ENCODE measurements at regions not wholly inside any gene's neighbourhood (a gene's known extent, or its start where the extent isn't known, plus 50 kb on each side); places are given as distances from the start of the nearest gene placed in this dataset.

GRCh38 chr13:27673911-27674310, 52.2 kb downstream of the POLR1D start:
- peaks cover 12% of the 10 kb centered on the region for H3K4me1 ChIP-seq
- H3K36me3 ChIP-seq = no peaks in the 10 kb centered on the region
- peaks cover 8% of the 10 kb centered on the region for H3K9me3 ChIP-seq (replicated peaks)
- peak overlapping the region; percentile 48 for H3K27ac ChIP-seq (replicated peaks)
- H3K4me3 ChIP-seq = no peak overlapping the region
- TF ChIP-seq CTCF (IDR thresholded peaks at IDR 0.05; ENCODE audit: borderline replicate concordance) = no peak
- no peak for DNase-seq
- intact Hi-C loops (cut with micrococcal nuclease) = no loop called here
- no peaks in the 10 kb centered on the region for H3K27me3 ChIP-seq (ENCODE audit: low read depth)

DNA sequence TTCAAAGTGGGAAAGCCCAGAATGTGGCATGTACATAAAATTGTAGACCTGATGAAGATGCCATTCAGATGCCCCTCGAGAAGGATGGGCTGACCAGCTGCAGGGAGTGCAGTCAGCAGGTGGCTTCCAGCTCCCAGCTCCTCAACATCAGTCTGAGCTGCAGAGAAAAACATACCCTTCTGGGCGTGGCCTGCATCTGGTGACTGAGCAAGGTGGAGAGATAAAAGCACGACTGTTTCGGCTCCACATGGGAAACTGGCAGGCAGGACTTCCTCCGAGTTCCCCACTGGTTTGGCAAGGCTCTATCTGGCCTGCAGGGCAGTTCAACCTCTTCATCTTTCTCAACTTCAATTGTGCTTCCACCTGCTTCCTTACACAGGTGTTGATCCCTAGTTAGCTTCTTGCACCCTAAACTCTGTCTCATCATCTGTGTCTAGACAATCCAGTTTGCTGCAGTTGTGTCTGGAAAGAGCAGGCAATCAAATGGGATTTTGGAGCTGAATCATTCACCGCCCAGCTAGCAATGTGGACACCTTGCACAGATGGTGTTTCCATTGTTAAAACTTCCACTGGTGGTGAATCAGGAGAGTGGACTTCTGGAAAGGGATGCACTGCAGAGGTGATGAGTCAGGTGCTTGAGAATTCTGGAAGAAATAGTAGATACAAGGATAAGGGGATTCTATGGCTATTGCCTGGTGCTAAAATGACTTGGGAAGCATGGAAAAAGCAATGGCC, 56.8 kb downstream of the POLR1D start:
- Histone ChIP-seq H3K27ac (replicated peaks) (no peak overlapping the region), H3K9me3 (replicated peaks) (no peaks in the 10 kb centered on the region), H3K27me3 (ENCODE audit: low read depth) (no peaks in the 10 kb centered on the region), H3K36me3 (no peaks in the 10 kb centered on the region), H3K4me1 (peaks cover 8% of the 10 kb centered on the region), H3K4me3 (no peak overlapping the region)
- no peak for TF ChIP-seq CTCF (IDR thresholded peaks at IDR 0.05; ENCODE audit: borderline replicate concordance)
- DNase-seq = no peak
- intact Hi-C loops (cut with micrococcal nuclease) = no loop called here

DNA sequence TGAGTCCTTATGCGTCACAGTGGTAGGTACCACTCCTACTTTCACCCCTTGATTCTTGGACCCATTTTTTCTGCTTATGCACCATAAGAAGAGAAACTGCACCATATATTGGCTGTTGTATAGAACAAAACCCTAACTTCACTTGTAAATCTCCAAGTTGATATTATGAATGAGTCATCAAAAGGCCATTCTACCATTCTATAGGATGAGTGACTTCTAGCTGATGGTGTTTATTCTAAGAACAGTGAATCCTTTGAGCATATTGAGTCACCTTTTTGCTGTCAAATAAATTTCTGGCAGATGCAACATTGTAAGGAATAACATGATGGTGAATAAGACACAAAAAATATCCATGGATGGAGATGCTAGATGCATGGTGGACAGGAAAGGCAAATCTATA, 57.7 kb downstream of the POLR1D start:
- Histone ChIP-seq H3K9me3 (replicated peaks) (peaks cover 8% of the 10 kb centered on the region), H3K36me3 (no peaks in the 10 kb centered on the region), H3K4me3 (no peak overlapping the region), H3K27me3 (ENCODE audit: low read depth) (no peaks in the 10 kb centered on the region), H3K27ac (replicated peaks) (no peak overlapping the region), H3K4me1 (peaks cover under 1% of the 10 kb centered on the region)
- no peak for TF ChIP-seq CTCF (IDR thresholded peaks at IDR 0.05; ENCODE audit: borderline replicate concordance)
- intact Hi-C loops (cut with micrococcal nuclease) = no loop called here
- no peak for DNase-seq

GRCh38 chr13:27679896-27680295, 58.2 kb downstream of the POLR1D start:
- no peak for DNase-seq
- TF ChIP-seq CTCF (IDR thresholded peaks at IDR 0.05; ENCODE audit: borderline replicate concordance) = no peak
- intact Hi-C loops (cut with micrococcal nuclease) = no loop called here
- peaks cover 13% of the 10 kb centered on the region for H3K9me3 ChIP-seq (replicated peaks)
- no peak overlapping the region for H3K27ac ChIP-seq (replicated peaks)
- no peaks in the 10 kb centered on the region for H3K4me1 ChIP-seq
- H3K4me3 ChIP-seq = no peak overlapping the region
- H3K36me3 ChIP-seq = no peaks in the 10 kb centered on the region
- H3K27me3 ChIP-seq (ENCODE audit: low read depth) = no peaks in the 10 kb centered on the region

DNA sequence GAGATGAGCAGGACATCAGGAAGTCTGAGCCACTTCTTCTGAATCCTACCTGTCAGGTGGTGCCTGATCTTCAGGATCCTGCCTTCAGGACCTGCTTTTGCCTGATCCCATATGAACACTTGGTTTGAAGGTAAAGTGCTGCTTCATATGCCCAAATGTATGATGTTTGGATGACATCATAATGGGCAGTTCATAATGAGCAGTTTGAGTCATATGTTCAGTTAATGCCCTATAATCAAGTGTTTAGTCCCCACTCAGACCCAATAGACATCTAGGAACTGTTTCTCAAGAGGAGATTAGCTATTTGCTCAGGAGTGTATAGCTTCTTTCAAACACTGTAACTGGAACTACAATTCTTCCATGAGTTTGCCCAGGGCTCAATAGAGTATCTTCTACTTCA, 58.8 kb downstream of the POLR1D start:
- Histone ChIP-seq H3K4me1 (no peaks in the 10 kb centered on the region), H3K36me3 (no peaks in the 10 kb centered on the region), H3K27me3 (ENCODE audit: low read depth) (peaks cover 2% of the 10 kb centered on the region), H3K4me3 (no peak overlapping the region), H3K27ac (replicated peaks) (no peak overlapping the region), H3K9me3 (replicated peaks) (peaks cover 19% of the 10 kb centered on the region)
- no peak for TF ChIP-seq CTCF (IDR thresholded peaks at IDR 0.05; ENCODE audit: borderline replicate concordance)
- intact Hi-C loops (cut with micrococcal nuclease) = no loop called here
- no peak for DNase-seq
